Kidney epithelial cell (primary cell): ENCODE measurements at regions not wholly inside any gene's neighbourhood (a gene's known extent, or its start where the extent isn't known, plus 50 kb on each side); places are given as distances from the start of the nearest gene placed in this dataset.

Source experiments
- DNase-seq: peaks from one replicate; pipeline ENCODE4 v3.0.0-alpha.2; 2010; ENCODE audit warnings: low read depth
- H3K27me3 ChIP-seq: 2 replicates; pipeline ENCODE4 v1.6.0; 2011; ENCODE audit warnings: low read length; ENCODE audit not compliant: control insufficient read depth, insufficient read depth
- H3K36me3 ChIP-seq: 2 replicates; pipeline ENCODE4 v1.5.1; 2011; ENCODE audit warnings: low read length; ENCODE audit not compliant: control insufficient read depth, insufficient read depth
- H3K4me3 ChIP-seq: 2 replicates; pipeline ENCODE4 v1.5.1; 2011; ENCODE audit warnings: low read depth, mild to moderate bottlenecking, control low read depth, low read length
- TF ChIP-seq, protein P1 (sequence below): IDR thresholded peaks from 2 replicates; pipeline ENCODE4 v1.5.1; 2011; ENCODE audit warnings: mild to moderate bottlenecking, moderate library complexity, low read length, control low read depth, inconsistent platforms; ENCODE audit not compliant: insufficient read depth, poor library complexity, severe bottlenecking

DNA sequence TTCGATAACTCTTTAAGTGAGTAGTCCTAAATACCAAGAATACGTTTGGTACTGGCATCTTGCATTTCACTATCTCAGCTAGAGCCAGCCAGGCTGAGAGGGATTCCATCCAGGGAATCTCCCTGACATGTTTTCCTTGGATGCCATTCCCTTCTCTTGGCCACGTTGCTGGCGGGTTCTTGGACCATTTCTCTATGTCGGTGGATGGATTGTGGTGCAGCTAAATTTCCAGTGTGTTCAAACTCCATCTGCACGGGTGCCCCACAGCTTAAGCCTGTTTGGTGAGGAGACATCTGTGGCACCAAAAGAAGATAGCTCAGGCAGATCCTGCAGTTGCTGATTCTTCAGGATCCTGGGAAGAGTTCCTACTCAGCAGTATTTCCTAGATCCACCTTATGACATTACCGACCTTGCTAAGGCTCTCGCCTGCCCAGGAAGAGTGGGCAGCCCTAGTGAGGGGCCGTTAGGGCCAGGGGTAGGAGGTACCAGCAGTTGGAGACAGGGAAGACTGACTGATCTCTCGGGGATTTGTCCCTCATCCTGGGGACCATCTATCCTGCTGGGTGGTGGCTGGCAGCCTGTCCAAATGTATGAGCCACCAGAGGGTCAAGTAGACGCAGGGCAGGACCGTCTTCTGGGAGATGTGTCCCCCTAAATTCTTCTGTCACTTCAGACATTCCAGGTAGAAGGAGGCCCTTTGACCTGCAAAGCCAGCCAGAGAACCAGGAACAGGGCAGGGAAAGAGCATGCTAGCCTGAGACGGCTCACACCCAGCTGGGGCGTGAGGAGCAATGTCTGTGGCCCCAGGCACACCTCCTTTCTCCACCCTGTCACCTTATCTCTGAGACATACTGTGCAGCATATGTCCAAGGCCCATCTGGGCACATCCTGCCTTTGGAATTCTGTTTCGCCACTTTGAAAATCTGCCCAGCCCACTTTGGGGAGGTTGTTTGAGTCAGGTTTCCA lies 72.6 kb upstream of the CAPRIN2 start:
- H3K27me3 ChIP-seq = peaks cover 4% of the 10 kb centered on the region
- no peaks in the 10 kb centered on the region for H3K36me3 ChIP-seq
- TF ChIP-seq, protein P1, sequence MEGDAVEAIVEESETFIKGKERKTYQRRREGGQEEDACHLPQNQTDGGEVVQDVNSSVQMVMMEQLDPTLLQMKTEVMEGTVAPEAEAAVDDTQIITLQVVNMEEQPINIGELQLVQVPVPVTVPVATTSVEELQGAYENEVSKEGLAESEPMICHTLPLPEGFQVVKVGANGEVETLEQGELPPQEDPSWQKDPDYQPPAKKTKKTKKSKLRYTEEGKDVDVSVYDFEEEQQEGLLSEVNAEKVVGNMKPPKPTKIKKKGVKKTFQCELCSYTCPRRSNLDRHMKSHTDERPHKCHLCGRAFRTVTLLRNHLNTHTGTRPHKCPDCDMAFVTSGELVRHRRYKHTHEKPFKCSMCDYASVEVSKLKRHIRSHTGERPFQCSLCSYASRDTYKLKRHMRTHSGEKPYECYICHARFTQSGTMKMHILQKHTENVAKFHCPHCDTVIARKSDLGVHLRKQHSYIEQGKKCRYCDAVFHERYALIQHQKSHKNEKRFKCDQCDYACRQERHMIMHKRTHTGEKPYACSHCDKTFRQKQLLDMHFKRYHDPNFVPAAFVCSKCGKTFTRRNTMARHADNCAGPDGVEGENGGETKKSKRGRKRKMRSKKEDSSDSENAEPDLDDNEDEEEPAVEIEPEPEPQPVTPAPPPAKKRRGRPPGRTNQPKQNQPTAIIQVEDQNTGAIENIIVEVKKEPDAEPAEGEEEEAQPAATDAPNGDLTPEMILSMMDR = no peak
- no peak for DNase-seq
- H3K4me3 ChIP-seq = no peak overlapping the region

DNA sequence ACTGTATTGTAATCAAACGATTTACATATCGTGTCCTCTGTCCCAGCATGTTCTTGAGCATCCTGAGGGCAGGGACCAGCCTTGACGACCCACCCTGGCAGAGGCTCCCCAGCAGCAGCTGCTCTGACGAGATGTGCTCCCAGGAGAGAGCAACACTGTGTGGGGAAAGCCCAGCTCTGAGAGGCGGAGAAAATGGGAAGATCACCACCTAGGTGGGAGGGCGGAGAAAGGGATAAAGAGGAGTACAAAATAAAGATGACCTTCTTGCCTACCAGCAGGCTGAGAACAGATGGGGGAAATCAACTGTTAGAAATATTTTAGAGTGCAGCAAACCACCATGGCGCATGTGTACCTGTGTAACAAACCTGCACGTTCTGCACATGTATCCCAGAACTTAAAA lies 71.5 kb upstream of the CAPRIN2 start:
- TF ChIP-seq, protein P1 = no peak
- DNase-seq = no peak
- H3K36me3 ChIP-seq = no peaks in the 10 kb centered on the region
- H3K4me3 ChIP-seq = no peak overlapping the region
- H3K27me3 ChIP-seq = peaks cover 4% of the 10 kb centered on the region

DNA sequence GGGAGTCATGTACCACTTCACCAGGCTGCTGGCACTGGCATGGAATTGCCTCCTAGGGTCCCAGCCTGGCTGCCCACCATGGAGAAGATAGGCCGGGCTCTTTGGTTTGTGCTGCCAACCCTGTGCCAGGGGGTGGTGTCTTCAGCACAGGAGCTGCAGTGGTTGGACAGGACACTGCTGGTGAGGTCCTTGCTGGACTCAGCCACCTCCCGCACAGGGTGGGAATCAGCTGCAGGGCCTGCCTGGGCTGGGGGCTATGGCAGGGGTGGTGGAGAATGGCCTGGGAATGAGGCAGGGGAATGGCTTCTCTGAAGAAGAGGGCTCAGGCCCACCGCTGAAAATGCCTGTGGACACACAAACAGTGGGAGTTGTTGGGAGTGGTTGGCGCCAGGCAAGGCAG lies 70.6 kb upstream of the CAPRIN2 start:
- DNase-seq = no peak
- TF ChIP-seq, protein P1 = no peak
- Histone ChIP-seq H3K4me3 (no peak overlapping the region), H3K36me3 (no peaks in the 10 kb centered on the region), H3K27me3 (peaks cover 4% of the 10 kb centered on the region)

DNA sequence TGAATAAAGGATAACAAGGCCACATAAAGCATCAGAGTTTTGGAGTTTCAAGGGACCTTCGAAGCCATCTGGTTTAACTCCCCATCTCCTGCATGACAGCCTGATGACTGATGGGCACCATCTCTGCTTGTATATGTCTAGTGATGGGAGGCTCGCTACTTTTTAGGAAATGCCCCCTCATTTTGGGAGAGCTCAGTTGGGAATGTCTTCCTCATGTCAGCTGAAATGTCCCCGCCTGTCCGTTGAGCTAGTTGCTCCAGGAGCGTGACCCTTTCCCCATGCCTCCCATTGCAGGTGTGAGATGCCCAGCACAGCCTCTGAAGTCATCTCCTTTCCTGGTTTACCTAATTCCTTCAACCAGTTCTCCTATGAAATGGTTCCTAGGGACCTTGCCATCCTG lies 69.6 kb upstream of the CAPRIN2 start:
- TF ChIP-seq, protein P1 = no peak

DNA sequence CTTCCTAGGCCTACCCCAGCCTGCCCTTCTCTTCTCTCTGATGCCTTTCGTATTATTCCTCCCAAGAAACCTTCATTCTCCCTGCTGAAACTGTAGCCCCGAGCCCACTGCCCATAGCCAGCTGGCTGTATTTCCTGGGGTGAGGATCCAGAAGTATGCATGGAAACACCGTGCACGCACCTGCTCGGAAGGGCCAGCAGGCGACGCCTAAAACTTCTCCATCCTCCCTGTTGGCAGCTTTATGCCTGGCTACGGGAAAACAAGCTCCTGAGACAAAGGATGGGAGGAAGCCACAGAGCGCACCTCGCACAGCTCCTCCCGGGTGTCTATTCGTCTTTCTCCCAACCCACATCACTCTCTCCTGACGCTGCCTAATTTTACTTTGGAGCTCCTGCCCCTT lies 69.0 kb upstream of the CAPRIN2 start:
- no peak for DNase-seq
- peaks cover 4% of the 10 kb centered on the region for H3K27me3 ChIP-seq
- no peaks in the 10 kb centered on the region for H3K36me3 ChIP-seq
- TF ChIP-seq, protein P1 = no peak
- H3K4me3 ChIP-seq = no peak overlapping the region

More for the DNA sequence above, 69.6 kb upstream of the CAPRIN2 start:
- Histone ChIP-seq H3K4me3 (no peak overlapping the region), H3K27me3 (peaks cover 4% of the 10 kb centered on the region), H3K36me3 (no peaks in the 10 kb centered on the region)
- no peak for DNase-seq

DNA sequence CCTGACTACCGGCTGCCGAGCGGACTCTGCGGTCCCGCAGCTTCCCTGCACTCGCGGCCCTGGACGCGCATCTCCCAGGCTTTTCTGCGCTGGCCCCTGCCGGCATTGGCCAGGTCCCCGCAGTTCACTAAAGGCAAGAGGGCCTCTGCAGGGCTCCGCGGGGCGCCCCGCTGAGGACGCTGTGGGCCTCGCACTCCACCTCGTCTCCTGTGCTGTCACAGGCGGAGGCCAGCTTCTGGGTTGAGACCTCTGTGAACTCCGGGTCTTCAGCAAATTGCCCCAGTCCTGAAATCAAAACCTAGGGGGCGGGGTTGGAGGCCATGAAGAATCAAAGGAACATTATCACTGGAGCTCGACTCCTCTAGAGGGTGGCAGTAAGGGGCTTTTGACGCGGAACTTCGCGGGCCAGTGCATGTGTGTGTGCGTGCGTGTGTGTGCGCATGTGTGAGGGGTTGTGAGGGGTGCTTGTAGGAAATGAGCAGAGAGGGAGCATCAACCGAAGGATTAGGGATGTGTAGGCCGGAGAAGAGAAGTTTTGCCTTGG lies 68.5 kb upstream of the CAPRIN2 start:
- TF ChIP-seq, protein P1 = no peak
- H3K27me3 ChIP-seq = peaks cover 4% of the 10 kb centered on the region
- DNase-seq = no peak
- H3K4me3 ChIP-seq = no peak overlapping the region
- no peaks in the 10 kb centered on the region for H3K36me3 ChIP-seq
